ENCODE measurements at regions not wholly inside any gene's neighbourhood (a gene's known extent, or its start where the extent isn't known, plus 50 kb on each side); places are given as distances from the start of the nearest gene placed in this dataset.

GRCh38 chr18:32544088-32544487 lies 73.4 kb upstream of the GAREM1 start:
- Histone ChIP-seq H3K36me3 (replicated peaks) (no peaks in the 10 kb centered on the region), H3K4me3 (ENCODE audit: low read depth, low read length) (no peak overlapping the region), H3K27me3 (replicated peaks) (no peaks in the 10 kb centered on the region), H3K27ac (no peak overlapping the region)
- TF ChIP-seq CTCF (IDR thresholded peaks at IDR 0.05; ENCODE audit: low read depth, low read length, missing control alignments): no peak
- in situ Hi-C loops (cut with HindIII; ENCODE audit: low pct_ligation_motif_present, low sequenced_read_pairs): no loop called here
- no peak for DNase-seq

- TF ChIP-seq CTCF (IDR thresholded peaks at IDR 0.05; ENCODE audit: low read depth, low read length, missing control alignments): no peak
- H3K27ac ChIP-seq: no peak overlapping the region
- H3K27me3 ChIP-seq (replicated peaks): no peaks in the 10 kb centered on the region
- no peak for DNase-seq
- in situ Hi-C loops (cut with HindIII; ENCODE audit: low pct_ligation_motif_present, low sequenced_read_pairs): no loop called here
- H3K36me3 ChIP-seq (replicated peaks): no peaks in the 10 kb centered on the region
- no peak overlapping the region for H3K4me3 ChIP-seq (ENCODE audit: low read depth, low read length)
Measured at GRCh38 chr18:32542221-32542798, 71.6 kb upstream of the GAREM1 start.

- DNase-seq: no peak
- no peaks in the 10 kb centered on the region for H3K36me3 ChIP-seq (replicated peaks)
- H3K4me3 ChIP-seq (ENCODE audit: low read depth, low read length): no peak overlapping the region
- H3K27ac ChIP-seq: no peak overlapping the region
- no peak for TF ChIP-seq CTCF (IDR thresholded peaks at IDR 0.05; ENCODE audit: low read depth, low read length, missing control alignments)
- in situ Hi-C loops (cut with HindIII; ENCODE audit: low pct_ligation_motif_present, low sequenced_read_pairs): no loop called here
- H3K27me3 ChIP-seq (replicated peaks): no peaks in the 10 kb centered on the region
Measured at GRCh38 chr18:32530947-32531651, 60.4 kb upstream of the GAREM1 start.

- Histone ChIP-seq H3K4me3 (ENCODE audit: low read depth, low read length) (no peak overlapping the region), H3K27ac (no peak overlapping the region), H3K27me3 (replicated peaks) (no peaks in the 10 kb centered on the region), H3K36me3 (replicated peaks) (no peaks in the 10 kb centered on the region)
- no peak for TF ChIP-seq CTCF (IDR thresholded peaks at IDR 0.05; ENCODE audit: low read depth, low read length, missing control alignments)
- in situ Hi-C loops (cut with HindIII; ENCODE audit: low pct_ligation_motif_present, low sequenced_read_pairs): no loop called here
- DNase-seq: no peak
Measured at GRCh38 chr18:32529722-32530420, 59.2 kb upstream of the GAREM1 start.

- no peak overlapping the region for H3K4me3 ChIP-seq (ENCODE audit: low read depth, low read length)
- in situ Hi-C loops (cut with HindIII; ENCODE audit: low pct_ligation_motif_present, low sequenced_read_pairs): no loop called here
- DNase-seq: no peak
- no peaks in the 10 kb centered on the region for H3K36me3 ChIP-seq (replicated peaks)
- no peak overlapping the region for H3K27ac ChIP-seq
- H3K27me3 ChIP-seq (replicated peaks): no peaks in the 10 kb centered on the region
- no peak for TF ChIP-seq CTCF (IDR thresholded peaks at IDR 0.05; ENCODE audit: low read depth, low read length, missing control alignments)
Measured at GRCh38 chr18:32520771-32521170, 50.1 kb upstream of the GAREM1 start.

Data from brain microvascular endothelial cell (primary cell).